Ecto neural progenitor cell (in vitro differentiated cells): ENCODE measurements at regions not wholly inside any gene's neighbourhood (a gene's known extent, or its start where the extent isn't known, plus 50 kb on each side); places are given as distances from the start of the nearest gene placed in this dataset.
"Not testable (repeated sequence)": the region's sequence is repeated elsewhere in the genome, so short reads cannot be mapped to it uniquely, and the experiment has no call there.

Experiments
- DNase-seq: peaks from one replicate; pipeline ENCODE4 v3.0.0-alpha.2; 2018; ENCODE audit warnings: low spot score

DNA sequence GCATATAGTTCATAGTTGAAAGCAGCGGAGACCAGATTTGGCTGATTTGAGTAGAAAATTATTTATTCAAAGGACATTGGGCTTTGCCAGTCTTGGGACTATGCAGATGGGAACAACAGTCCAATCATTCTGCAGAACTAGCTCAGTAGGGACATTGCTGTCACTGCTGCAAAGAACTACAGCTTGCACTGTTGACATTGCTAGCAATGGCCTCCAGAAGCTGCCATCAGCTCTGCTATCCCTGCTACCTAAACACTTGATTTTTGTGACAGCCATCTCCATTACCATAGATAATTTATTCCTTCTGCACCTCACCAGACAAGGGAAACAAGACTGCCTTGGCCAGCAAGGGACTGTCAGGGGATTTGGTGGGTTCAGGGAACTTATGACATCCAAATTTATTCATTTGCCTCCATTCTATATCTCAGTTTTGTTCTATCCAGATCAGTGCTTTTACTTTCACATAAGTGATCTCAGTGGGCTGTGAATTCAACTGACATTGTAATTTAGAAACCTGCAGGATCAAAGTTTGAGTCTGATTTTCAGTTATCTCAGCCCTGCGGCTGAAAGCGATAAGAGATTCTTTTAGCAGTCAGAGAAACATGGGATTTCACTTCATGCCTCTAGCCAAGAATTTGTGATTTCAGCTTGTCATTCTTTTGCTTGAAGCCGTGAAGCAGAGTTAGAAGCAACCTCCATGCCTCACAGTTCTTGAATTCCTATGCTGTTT, 136.7 kb upstream of the FBXO33 start:
- no peak for DNase-seq

DNA sequence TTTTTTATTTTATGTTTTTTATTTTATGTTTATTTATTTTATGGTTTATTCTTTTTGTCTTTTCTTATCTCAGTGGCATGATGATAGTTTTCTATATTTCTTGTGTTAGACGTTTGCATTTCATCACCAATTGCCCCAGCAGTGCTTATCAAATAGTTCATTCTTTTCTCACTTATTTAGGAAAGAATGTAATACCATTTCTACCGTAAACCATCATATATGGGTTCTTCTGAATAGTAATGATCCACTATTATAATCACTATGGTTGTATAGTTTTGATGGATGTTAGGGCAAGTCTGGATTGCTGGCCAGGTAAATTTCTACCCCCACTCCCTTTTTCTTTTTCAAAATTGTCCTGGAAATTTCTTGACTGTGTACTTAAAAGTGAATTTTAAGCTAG, 134.6 kb upstream of the FBXO33 start:
- DNase-seq = no peak

DNA sequence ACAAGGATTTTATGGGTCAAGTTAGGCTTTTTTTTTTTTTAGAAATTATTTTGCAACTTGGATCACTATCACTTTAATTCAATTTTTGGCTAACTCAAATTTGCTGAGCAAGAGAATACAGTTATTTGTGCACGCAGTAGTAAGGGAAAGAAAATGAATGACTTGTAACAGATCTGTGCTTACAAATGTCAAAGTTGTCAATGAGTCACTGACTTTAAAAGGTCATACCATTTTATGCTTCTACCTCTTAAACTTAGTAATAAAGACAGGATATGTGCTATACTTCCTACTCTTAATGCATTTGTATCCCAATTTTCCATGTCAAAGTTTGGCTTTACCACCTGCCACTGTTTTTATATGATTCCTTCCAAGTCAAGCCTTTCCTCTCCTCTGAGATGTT, 131.1 kb upstream of the FBXO33 start:
- DNase-seq = no peak

- no peak for DNase-seq
These were observed 129.9 kb upstream of the FBXO33 start for GRCh38 chr14:39562175-39562574.

DNA sequence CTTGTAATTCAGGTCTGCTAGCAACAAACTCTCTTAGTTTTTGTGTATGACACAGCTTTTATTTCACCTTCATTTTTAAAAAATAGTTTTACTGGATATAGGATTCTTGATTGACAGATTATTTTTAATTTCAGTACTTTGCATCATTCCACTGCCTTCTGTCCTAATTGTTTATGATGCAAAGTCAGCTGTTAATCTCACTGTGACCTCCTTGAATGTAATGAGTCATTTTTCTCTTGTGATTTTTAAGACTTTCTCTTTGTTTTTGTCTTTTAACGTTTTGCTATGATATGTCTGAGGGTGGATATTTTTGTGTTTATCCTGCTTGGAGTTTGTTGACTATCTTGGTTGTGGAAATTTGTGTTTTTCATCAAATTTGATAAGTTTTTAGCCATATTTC, 126.3 kb upstream of the FBXO33 start:
- DNase-seq = no peak

DNA sequence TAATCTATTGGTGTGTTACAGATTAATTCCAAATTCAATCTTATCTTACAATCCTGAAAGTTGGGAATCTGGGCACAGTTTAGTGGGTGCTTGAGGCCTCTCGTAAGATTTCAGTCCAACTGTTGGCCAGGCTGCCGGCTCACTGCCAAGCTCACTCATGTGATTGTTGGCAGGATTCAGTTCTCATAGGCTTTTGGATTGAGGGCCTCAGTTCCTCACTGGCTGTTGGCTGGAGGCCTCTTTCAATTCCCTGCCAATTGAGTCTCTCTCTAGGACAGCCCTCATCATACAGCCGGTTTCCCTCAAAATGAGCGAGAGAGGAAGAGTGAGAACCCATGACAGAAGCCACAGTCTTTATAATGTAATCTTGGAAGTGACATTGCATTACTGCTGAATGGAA, 123.5 kb upstream of the FBXO33 start:
- no peak for DNase-seq

DNA sequence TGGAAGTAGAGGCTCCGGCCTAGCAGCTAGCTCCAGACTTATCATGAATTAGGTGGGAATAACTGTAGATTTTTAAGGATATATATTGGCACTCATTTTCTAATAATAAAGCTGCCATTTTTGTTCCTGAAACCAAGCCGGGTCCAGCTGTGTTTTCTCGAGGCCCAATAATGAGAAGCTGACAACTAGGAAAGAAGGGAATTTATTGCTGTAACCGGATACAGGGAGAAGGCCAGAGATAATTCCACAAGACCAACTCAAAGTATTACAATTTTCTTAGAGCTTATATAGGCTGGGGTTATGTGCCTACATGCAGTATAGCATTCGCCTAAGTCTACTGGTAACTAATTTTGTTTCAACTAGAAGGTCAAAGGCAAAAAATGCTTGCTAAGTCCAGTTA, 122.3 kb upstream of the FBXO33 start:
- DNase-seq = no peak

DNA sequence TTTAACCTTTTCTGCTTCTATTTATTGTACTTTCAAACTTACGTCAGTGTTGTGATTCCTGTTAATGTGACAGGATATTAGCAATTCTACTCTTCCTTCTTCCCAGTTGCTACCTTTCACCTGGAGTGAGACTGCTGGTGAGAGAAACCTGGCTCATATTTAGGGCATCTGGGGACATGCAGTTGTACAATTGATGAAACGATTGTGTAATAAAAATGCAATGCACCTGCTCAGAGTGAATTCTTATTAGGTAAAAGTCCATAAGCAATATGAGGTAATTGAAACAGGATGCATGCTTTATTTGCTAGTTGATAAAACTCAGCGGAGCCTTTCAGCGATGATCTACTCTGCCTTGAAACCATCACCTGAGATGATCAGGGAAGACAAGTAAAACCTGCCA, 116.1 kb upstream of the FBXO33 start:
- no peak for DNase-seq

DNA sequence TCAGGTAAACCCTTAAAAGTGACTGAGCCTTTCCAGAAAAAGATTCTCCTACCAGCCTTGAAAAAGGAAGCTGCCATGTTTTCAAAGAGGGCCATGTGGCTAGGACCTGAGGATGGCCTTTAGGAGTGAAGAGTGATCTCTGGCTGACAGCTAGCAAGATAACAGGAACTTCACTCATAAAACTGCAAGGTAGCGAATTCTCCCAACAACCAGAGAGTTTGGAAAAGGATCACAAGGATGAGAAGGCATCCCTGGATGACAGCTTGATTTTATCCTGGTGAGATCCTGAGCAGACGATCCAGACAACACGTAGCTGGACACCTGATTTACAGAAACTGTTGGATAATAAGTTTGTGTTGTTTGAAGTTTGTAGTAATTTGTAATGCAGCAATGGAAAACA, 115.6 kb upstream of the FBXO33 start:
- no peak for DNase-seq

DNA sequence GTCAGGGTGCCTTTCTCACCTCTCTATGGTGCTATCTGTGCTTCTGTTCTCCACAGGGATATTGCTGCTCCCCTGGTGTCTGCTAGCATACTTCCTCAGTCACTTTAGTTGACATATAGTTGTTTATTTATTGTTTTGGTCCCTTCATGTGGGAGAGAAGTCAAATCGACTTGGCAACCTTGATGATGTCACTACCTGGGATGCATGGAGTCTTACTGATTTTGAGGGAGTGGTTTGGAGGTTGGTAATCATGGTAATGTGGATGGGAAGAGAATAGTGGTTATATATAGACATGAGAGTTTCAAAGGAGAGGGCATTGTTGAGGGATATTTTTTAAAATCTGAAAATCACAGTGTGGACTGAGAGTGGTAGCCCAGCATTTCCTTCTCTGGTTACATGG, 73.6 kb upstream of the FBXO33 start:
- DNase-seq = no peak

GRCh38 chr14:39500253-39500652, 68.0 kb upstream of the FBXO33 start:
- no peak for DNase-seq

GRCh38 chr14:39499514-39499913, 67.3 kb upstream of the FBXO33 start:
- no peak for DNase-seq

- DNase-seq = not testable (repeated sequence)
These were observed 65.4 kb upstream of the FBXO33 start for GRCh38 chr14:39497677-39498076.

- no peak for DNase-seq
These were observed 60.0 kb upstream of the FBXO33 start for GRCh38 chr14:39492267-39492666.

DNA sequence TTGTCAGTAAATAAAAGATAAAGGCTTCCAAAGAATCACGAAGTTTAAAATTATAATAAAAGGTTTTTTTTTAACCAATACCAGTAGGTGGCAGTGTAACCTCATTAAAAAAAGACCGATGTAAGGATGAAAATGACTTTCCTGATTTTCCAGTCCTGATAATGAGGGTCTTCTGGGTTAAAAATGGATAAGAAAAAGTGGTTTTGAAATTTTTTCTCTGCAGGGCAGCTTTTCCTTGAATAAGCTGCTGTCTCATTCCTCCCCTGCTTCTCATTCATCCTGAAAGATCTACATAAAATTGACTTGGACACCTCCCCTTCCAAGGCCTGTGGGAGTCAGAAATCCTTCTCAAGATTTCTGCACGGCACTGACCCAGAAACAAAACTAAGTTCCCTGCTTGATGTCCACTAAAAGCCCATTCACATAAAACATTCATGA, 58.9 kb upstream of the FBXO33 start:
- no peak for DNase-seq

GRCh38 chr14:39488600-39488999, 56.4 kb upstream of the FBXO33 start:
- DNase-seq = peak; percentile 83

GRCh38 chr14:39483682-39484081, 51.4 kb upstream of the FBXO33 start:
- DNase-seq = no peak
